ENCODE measurements at regions not wholly inside any gene's neighbourhood (a gene's known extent, or its start where the extent isn't known, plus 50 kb on each side); places are given as distances from the start of the nearest gene placed in this dataset.
"Not testable (repeated sequence)": the region's sequence is repeated elsewhere in the genome, so short reads cannot be mapped to it uniquely, and the experiment has no call there.

GRCh38 chr20:18876394-18876793, 62.8 kb downstream of the SCP2D1 start:
- not testable (repeated sequence) for H3K36me3 ChIP-seq (ENCODE audit: low read depth); H3K27ac ChIP-seq (ENCODE audit: poor library complexity, severe bottlenecking); H3K4me3 ChIP-seq (ENCODE audit: severe bottlenecking); DNase-seq (ENCODE audit: low spot score); H3K4me1 ChIP-seq (ENCODE audit: insufficient read depth, poor library complexity, severe bottlenecking); H3K9me3 ChIP-seq (ENCODE audit: severe bottlenecking); H3K27me3 ChIP-seq (ENCODE audit: insufficient read depth, poor library complexity, severe bottlenecking); ATAC-seq (ENCODE audit: low read depth)

- Histone ChIP-seq H3K27ac (ENCODE audit: poor library complexity, severe bottlenecking) (peak overlapping the region; percentile 46), H3K27me3 (ENCODE audit: insufficient read depth, poor library complexity, severe bottlenecking) (no peaks in the 10 kb centered on the region), H3K4me1 (ENCODE audit: insufficient read depth, poor library complexity, severe bottlenecking) (peaks cover 9% of the 10 kb centered on the region), H3K9me3 (ENCODE audit: severe bottlenecking) (no peaks in the 10 kb centered on the region), H3K4me3 (ENCODE audit: severe bottlenecking) (no peak overlapping the region), H3K36me3 (ENCODE audit: low read depth) (no peaks in the 10 kb centered on the region)
- DNase-seq (ENCODE audit: low spot score) (peak; percentile 76), ATAC-seq (ENCODE audit: low read depth) (peak; percentile 92)
- TF ChIP-seq CTCF (IDR thresholded peaks at IDR 0.05; ENCODE audit: poor library complexity, severe bottlenecking), result no peak
Observed at GRCh38 chr20:18879262-18879661, 65.7 kb downstream of the SCP2D1 start.

- no peaks in the 10 kb centered on the region for H3K36me3 ChIP-seq (ENCODE audit: low read depth)
- no peak for TF ChIP-seq CTCF (IDR thresholded peaks at IDR 0.05; ENCODE audit: poor library complexity, severe bottlenecking)
- DNase-seq (ENCODE audit: low spot score), result no peak
- H3K27ac ChIP-seq (ENCODE audit: poor library complexity, severe bottlenecking), result no peak overlapping the region
- H3K4me1 ChIP-seq (ENCODE audit: insufficient read depth, poor library complexity, severe bottlenecking), result no peaks in the 10 kb centered on the region
- ATAC-seq (ENCODE audit: low read depth), result no peak
- H3K9me3 ChIP-seq (ENCODE audit: severe bottlenecking), result no peaks in the 10 kb centered on the region
- H3K4me3 ChIP-seq (ENCODE audit: severe bottlenecking), result no peak overlapping the region
- no peaks in the 10 kb centered on the region for H3K27me3 ChIP-seq (ENCODE audit: insufficient read depth, poor library complexity, severe bottlenecking)
Observed at GRCh38 chr20:18886756-18887155, 73.2 kb downstream of the SCP2D1 start.

GRCh38 chr20:18901980-18902737, 88.6 kb downstream of the SCP2D1 start:
- TF ChIP-seq CTCF (IDR thresholded peaks at IDR 0.05; ENCODE audit: poor library complexity, severe bottlenecking), result no peak
- H3K36me3 ChIP-seq (ENCODE audit: low read depth), result no peaks in the 10 kb centered on the region
- no peaks in the 10 kb centered on the region for H3K9me3 ChIP-seq (ENCODE audit: severe bottlenecking)
- H3K4me1 ChIP-seq (ENCODE audit: insufficient read depth, poor library complexity, severe bottlenecking), result no peaks in the 10 kb centered on the region
- DNase-seq (ENCODE audit: low spot score), result no peak
- H3K4me3 ChIP-seq (ENCODE audit: severe bottlenecking), result no peak overlapping the region
- no peaks in the 10 kb centered on the region for H3K27me3 ChIP-seq (ENCODE audit: insufficient read depth, poor library complexity, severe bottlenecking)
- H3K27ac ChIP-seq (ENCODE audit: poor library complexity, severe bottlenecking), result no peak overlapping the region
- ATAC-seq (ENCODE audit: low read depth), result no peak

GRCh38 chr20:18904192-18904591, 90.6 kb downstream of the SCP2D1 start:
- Histone ChIP-seq H3K27ac (ENCODE audit: poor library complexity, severe bottlenecking) (no peak overlapping the region), H3K4me1 (ENCODE audit: insufficient read depth, poor library complexity, severe bottlenecking) (no peaks in the 10 kb centered on the region), H3K27me3 (ENCODE audit: insufficient read depth, poor library complexity, severe bottlenecking) (no peaks in the 10 kb centered on the region), H3K4me3 (ENCODE audit: severe bottlenecking) (no peak overlapping the region), H3K36me3 (ENCODE audit: low read depth) (no peaks in the 10 kb centered on the region), H3K9me3 (ENCODE audit: severe bottlenecking) (no peaks in the 10 kb centered on the region)
- DNase-seq (ENCODE audit: low spot score) (no peak), ATAC-seq (ENCODE audit: low read depth) (no peak)
- TF ChIP-seq CTCF (IDR thresholded peaks at IDR 0.05; ENCODE audit: poor library complexity, severe bottlenecking), result no peak
